Small intestine (tissue), 7 donors: ENCODE measurements at regions not wholly inside any gene's neighbourhood (a gene's known extent, or its start where the extent isn't known, plus 50 kb on each side); places are given as distances from the start of the nearest gene placed in this dataset.

Experiments used
- DNase-seq, 2 donors: peaks; one replicate each; pipeline versions ENCODE4 v3.0.0 to v3.0.0-alpha.2; 2013
- FAIRE-seq: peaks from 2 replicates; lab custom pipeline; 2012; peaks lifted over from hg19 to GRCh38; lab: Jason Lieb, UNC
- H3K27ac ChIP-seq, 3 donors: one replicate each; pipeline ENCODE4 v1.5.1; 2013; ENCODE audit warnings: low read length in 2 of 3, mild to moderate bottlenecking in 2 of 3, control low read depth in 1 of 3, inconsistent platforms in 1 of 3, low read depth in 1 of 3, moderate library complexity in 1 of 3
- H3K27me3 ChIP-seq, 3 donors: one replicate each; pipeline ENCODE4 v1.6.1; 2013; ENCODE audit warnings: low read length in 3 of 3, inconsistent platforms in 1 of 3; ENCODE audit not compliant: control insufficient read depth in 3 of 3, insufficient read depth in 3 of 3
- H3K36me3 ChIP-seq, 3 donors: one replicate each; pipeline ENCODE4 v1.6.1; 2013; ENCODE audit warnings: low read length in 3 of 3, inconsistent platforms in 1 of 3, low read depth in 1 of 3, mild to moderate bottlenecking in 1 of 3, moderate library complexity in 1 of 3; ENCODE audit not compliant: control insufficient read depth in 3 of 3, insufficient read depth in 2 of 3
- H3K4me1 ChIP-seq, 3 donors: one replicate each; pipeline ENCODE4 v1.6.1; 2013; ENCODE audit warnings: low read length in 2 of 3, inconsistent platforms in 1 of 3, low read depth in 1 of 3, mild to moderate bottlenecking in 1 of 3, moderate library complexity in 1 of 3; ENCODE audit not compliant: control insufficient read depth in 3 of 3, insufficient read depth in 2 of 3
- H3K4me3 ChIP-seq, 3 donors: one replicate each; pipeline ENCODE4 v1.5.1; 2013; ENCODE audit warnings: low read length in 3 of 3, control low read depth in 1 of 3, inconsistent platforms in 1 of 3, low read depth in 1 of 3, mild to moderate bottlenecking in 1 of 3, moderate library complexity in 1 of 3
- H3K9me3 ChIP-seq, 2 donors: one replicate each; pipeline ENCODE4 v1.6.1; 2013; ENCODE audit warnings: low read depth in 1 of 2, low read length in 1 of 2; ENCODE audit not compliant: control insufficient read depth in 2 of 2, insufficient read depth in 1 of 2
- WGBS, 3 donors: extraction: QIAGEN DNeasy Blood & Tissue Kit; methylation state at CpG; one replicate each; pipeline ENCODE4 v1.1.7; 2013; 5-methylcytosine and 5-hydroxymethylcytosine counted together
- donor health status: healthy with polysubstance abuse.
- donor health status: control.
- donor health status: control.
- donor health status: Bipolar disorder and iron deficiency.
- donor health status: healthy.

- Histone ChIP-seq H3K36me3 (no peaks in the 10 kb centered on the region), H3K27me3 (no peaks in the 10 kb centered on the region), H3K4me3 (no peak overlapping the region), H3K9me3 (no peaks in the 10 kb centered on the region), H3K27ac (no peak overlapping the region), H3K4me1 (peaks cover 0 to 7% (median 3%) of the 10 kb centered on the region in 3 donors)
- WGBS, 3 donors, result 73 to 78% (median 75%) methylated on average over 1 of the region's 1 CpG
- DNase-seq, result no peak
- no peak for FAIRE-seq
Observed at GRCh38 chr2:76387294-76387693, 676.6 kb upstream of the GCFC2 start.

- no peak for DNase-seq
- no peak for FAIRE-seq
- Histone ChIP-seq H3K36me3 (no peaks in the 10 kb centered on the region), H3K27me3 (no peaks in the 10 kb centered on the region), H3K4me1 (no peaks in the 10 kb centered on the region), H3K9me3 (no peaks in the 10 kb centered on the region), H3K4me3 (no peak overlapping the region), H3K27ac (no peak overlapping the region)
- 94 to 100% (median 100%) methylated on average over 1 of the region's 1 CpG for WGBS, 3 donors
Observed at GRCh38 chr2:76385943-76386342, 675.2 kb upstream of the GCFC2 start.

- no peaks in the 10 kb centered on the region for H3K9me3 ChIP-seq
- no peak overlapping the region for H3K27ac ChIP-seq
- FAIRE-seq (no peak), DNase-seq (no peak)
- H3K27me3 ChIP-seq, result no peaks in the 10 kb centered on the region
- no peak overlapping the region for H3K4me3 ChIP-seq
- no peaks in the 10 kb centered on the region for H3K36me3 ChIP-seq
- no peaks in the 10 kb centered on the region for H3K4me1 ChIP-seq
Observed at GRCh38 chr2:76381624-76382023, 670.9 kb upstream of the GCFC2 start.

GRCh38 chr2:76378140-76378539 lies 667.4 kb upstream of the GCFC2 start:
- DNase-seq (no peak), FAIRE-seq (no peak)
- Histone ChIP-seq H3K36me3 (no peaks in the 10 kb centered on the region), H3K9me3 (no peaks in the 10 kb centered on the region), H3K27me3 (no peaks in the 10 kb centered on the region), H3K4me3 (no peak overlapping the region), H3K4me1 (no peaks in the 10 kb centered on the region), H3K27ac (no peak overlapping the region)
- WGBS, 3 donors, result 39 to 75% (median 58%) methylated on average over 1 of the region's 1 CpG

- Histone ChIP-seq H3K9me3 (no peaks in the 10 kb centered on the region), H3K4me3 (no peak overlapping the region), H3K27me3 (no peaks in the 10 kb centered on the region), H3K36me3 (no peaks in the 10 kb centered on the region), H3K27ac (no peak overlapping the region), H3K4me1 (no peaks in the 10 kb centered on the region)
- WGBS, 3 donors, result 72 to 89% (median 72%) methylated on average over 2 of the region's 2 CpGs
- DNase-seq, result no peak
- no peak for FAIRE-seq
Observed at GRCh38 chr2:76341439-76341838, 630.7 kb upstream of the GCFC2 start.

- Histone ChIP-seq H3K9me3 (no peaks in the 10 kb centered on the region), H3K4me3 (no peak overlapping the region), H3K4me1 (no peaks in the 10 kb centered on the region), H3K27me3 (no peaks in the 10 kb centered on the region), H3K27ac (no peak overlapping the region), H3K36me3 (no peaks in the 10 kb centered on the region)
- DNase-seq, result no peak
- WGBS, 3 donors, result 82 to 96% (median 92%) methylated on average over 2 of the region's 2 CpGs
- no peak for FAIRE-seq
Observed at GRCh38 chr2:76332871-76333270, 622.2 kb upstream of the GCFC2 start.

GRCh38 chr2:76330865-76331264 lies 620.1 kb upstream of the GCFC2 start:
- no peaks in the 10 kb centered on the region for H3K4me1 ChIP-seq
- H3K4me3 ChIP-seq, result no peak overlapping the region
- H3K36me3 ChIP-seq, result no peaks in the 10 kb centered on the region
- WGBS, 3 donors, result 79 to 89% (median 85%) methylated on average over 3 of the region's 3 CpGs
- DNase-seq (no peak), FAIRE-seq (no peak)
- no peaks in the 10 kb centered on the region for H3K9me3 ChIP-seq
- H3K27ac ChIP-seq, result no peak overlapping the region
- H3K27me3 ChIP-seq, result no peaks in the 10 kb centered on the region

- no peaks in the 10 kb centered on the region for H3K9me3 ChIP-seq
- no peak overlapping the region for H3K4me3 ChIP-seq
- 50 to 56% (median 50%) methylated on average over 1 of the region's 1 CpG for WGBS, 3 donors
- H3K27ac ChIP-seq, result no peak overlapping the region
- FAIRE-seq (no peak), DNase-seq (no peak)
- no peaks in the 10 kb centered on the region for H3K4me1 ChIP-seq
- no peaks in the 10 kb centered on the region for H3K36me3 ChIP-seq
- H3K27me3 ChIP-seq, result no peaks in the 10 kb centered on the region
Observed at GRCh38 chr2:76326636-76327035, 615.9 kb upstream of the GCFC2 start.

GRCh38 chr2:76323381-76323780 lies 612.7 kb upstream of the GCFC2 start:
- Histone ChIP-seq H3K36me3 (no peaks in the 10 kb centered on the region), H3K4me3 (no peak overlapping the region), H3K9me3 (no peaks in the 10 kb centered on the region), H3K4me1 (no peaks in the 10 kb centered on the region), H3K27ac (no peak overlapping the region), H3K27me3 (no peaks in the 10 kb centered on the region)
- 78 to 86% (median 79%) methylated on average over 4 of the region's 4 CpGs for WGBS, 3 donors
- DNase-seq, result no peak
- FAIRE-seq, result no peak
